Adrenal gland (tissue), 9 donors: ENCODE measurements at regions not wholly inside any gene's neighbourhood (a gene's known extent, or its start where the extent isn't known, plus 50 kb on each side); places are given as distances from the start of the nearest gene placed in this dataset.

ENCODE experiments used
- DNase-seq, 7 donors: peaks; one replicate each; pipeline ENCODE4 v3.0.0-alpha.2; 2019 to 2020
- H3K27ac ChIP-seq, 5 donors: fragments of 200-600 bp; sonication (generic) in 4 of 5; 1 replicate in 3 of 5; 2 replicates in 2 of 5; pipeline versions ENCODE4 v1.5.1 to v1.8.0; 2016 to 2020; ENCODE audit warnings: mild to moderate bottlenecking in 1 of 5
- H3K27me3 ChIP-seq: fragments of 200-600 bp; 2 replicates; pipeline ENCODE4 v1.8.0; 2021
- H3K36me3 ChIP-seq, 2 donors: fragments of 200-600 bp; replicated peaks in 1 of 2; 1 replicate in 1 of 2; 2 replicates in 1 of 2; pipeline versions ENCODE4 v1.5.1 to v1.8.0; 2018 to 2022
- H3K4me1 ChIP-seq, 2 donors: fragments of 200-600 bp; replicated peaks in 1 of 2; 1 replicate in 1 of 2; 2 replicates in 1 of 2; pipeline versions ENCODE4 v1.5.1 to v1.8.0; 2018 to 2021
- H3K4me3 ChIP-seq, 4 donors: fragments of 200-600 bp; sonication (generic) in 3 of 4; one replicate each; pipeline ENCODE4 v1.5.1; 2016 to 2018
- H3K9me3 ChIP-seq, 3 donors: fragments of 200-600 bp; sonication (generic) in 1 of 3; replicated peaks in 1 of 3; 1 replicate in 2 of 3; 2 replicates in 1 of 3; pipeline versions ENCODE4 v1.5.1 to v1.8.0; 2016 to 2021
- POLR2A ChIP-seq, 2 donors: fragments of 450-650 bp; IDR thresholded peaks; one replicate each; pipeline ENCODE4 v1.6.1; 2017; ENCODE audit warnings: antibody characterized with exemption in 2 of 2, mild to moderate bottlenecking in 2 of 2, moderate library complexity in 1 of 2
- WGBS, 4 donors: extraction: QIAGEN DNeasy Blood & Tissue Kit in 2 of 4; methylation state at CpG; one replicate each; pipeline versions ENCODE4 v1.1.5 to v1.1.7; 2013 to 2017; 5-methylcytosine and 5-hydroxymethylcytosine counted together
- intact Hi-C, 2 donors: fragments of 100-400 bp; cut with DNase I; formaldehyde crosslinking; loops; one replicate each; pipeline versions ENCODE4 v1.14.1 to v1.15.0; 2022 to 2023
- TF ChIP-seq, protein P1 (sequence below), 6 experiments: fragments of 450-650 bp in 4 of 6; fragments of 200-600 bp in 2 of 6; sonication (generic) in 1 of 6; IDR thresholded peaks; 1 replicate in 5 of 6; 2 replicates in 1 of 6; pipeline versions ENCODE4 v1.5.1 to v1.8.0; 2016 to 2021; ENCODE audit warnings: antibody characterized with exemption in 6 of 6, mild to moderate bottlenecking in 2 of 6, moderate library complexity in 1 of 6
- donor health status: healthy with polysubstance abuse.
- donor health status: Bipolar disorder and iron deficiency.
- donor health status: DM: yes; HTN: yes; CAD: no.
- donor health status: DM: no; HTN: no; CAD: no.
- donor health status: DM: no; HTN: no; CAD: no.

- intact Hi-C loops, result no loop called here
- Histone ChIP-seq H3K4me3 (no peak overlapping the region), H3K36me3 (no peaks in the 10 kb centered on the region), H3K9me3 (no peaks in the 10 kb centered on the region), H3K4me1 (no peaks in the 10 kb centered on the region), H3K27me3 (no peaks in the 10 kb centered on the region), H3K27ac (no peak overlapping the region)
- 71 to 84% (median 81%) methylated on average over 7 of the region's 7 CpGs for WGBS, 4 donors
- TF ChIP-seq, protein P1, sequence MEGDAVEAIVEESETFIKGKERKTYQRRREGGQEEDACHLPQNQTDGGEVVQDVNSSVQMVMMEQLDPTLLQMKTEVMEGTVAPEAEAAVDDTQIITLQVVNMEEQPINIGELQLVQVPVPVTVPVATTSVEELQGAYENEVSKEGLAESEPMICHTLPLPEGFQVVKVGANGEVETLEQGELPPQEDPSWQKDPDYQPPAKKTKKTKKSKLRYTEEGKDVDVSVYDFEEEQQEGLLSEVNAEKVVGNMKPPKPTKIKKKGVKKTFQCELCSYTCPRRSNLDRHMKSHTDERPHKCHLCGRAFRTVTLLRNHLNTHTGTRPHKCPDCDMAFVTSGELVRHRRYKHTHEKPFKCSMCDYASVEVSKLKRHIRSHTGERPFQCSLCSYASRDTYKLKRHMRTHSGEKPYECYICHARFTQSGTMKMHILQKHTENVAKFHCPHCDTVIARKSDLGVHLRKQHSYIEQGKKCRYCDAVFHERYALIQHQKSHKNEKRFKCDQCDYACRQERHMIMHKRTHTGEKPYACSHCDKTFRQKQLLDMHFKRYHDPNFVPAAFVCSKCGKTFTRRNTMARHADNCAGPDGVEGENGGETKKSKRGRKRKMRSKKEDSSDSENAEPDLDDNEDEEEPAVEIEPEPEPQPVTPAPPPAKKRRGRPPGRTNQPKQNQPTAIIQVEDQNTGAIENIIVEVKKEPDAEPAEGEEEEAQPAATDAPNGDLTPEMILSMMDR (IDR thresholded peaks at IDR 0.05), result no peak
- no peak for TF ChIP-seq POLR2A (IDR thresholded peaks at IDR 0.05)
- DNase-seq, result no peak
These were observed 316.6 kb upstream of the ONECUT1 start for GRCh38 chr15:53106505-53107286.

GRCh38 chr15:53102483-53102882 is 312.3 kb upstream of the ONECUT1 start:
- no peaks in the 10 kb centered on the region for H3K36me3 ChIP-seq
- H3K4me3 ChIP-seq, result no peak overlapping the region
- H3K27ac ChIP-seq, result no peak overlapping the region
- intact Hi-C loops, result no loop called here
- no peaks in the 10 kb centered on the region for H3K9me3 ChIP-seq
- no peak for TF ChIP-seq POLR2A (IDR thresholded peaks at IDR 0.05)
- TF ChIP-seq, protein P1 (IDR thresholded peaks at IDR 0.05), result no peak
- no peaks in the 10 kb centered on the region for H3K4me1 ChIP-seq
- no peaks in the 10 kb centered on the region for H3K27me3 ChIP-seq
- 53 to 75% (median 60%) methylated on average over 2 of the region's 2 CpGs for WGBS, 4 donors
- no peak for DNase-seq

DNA sequence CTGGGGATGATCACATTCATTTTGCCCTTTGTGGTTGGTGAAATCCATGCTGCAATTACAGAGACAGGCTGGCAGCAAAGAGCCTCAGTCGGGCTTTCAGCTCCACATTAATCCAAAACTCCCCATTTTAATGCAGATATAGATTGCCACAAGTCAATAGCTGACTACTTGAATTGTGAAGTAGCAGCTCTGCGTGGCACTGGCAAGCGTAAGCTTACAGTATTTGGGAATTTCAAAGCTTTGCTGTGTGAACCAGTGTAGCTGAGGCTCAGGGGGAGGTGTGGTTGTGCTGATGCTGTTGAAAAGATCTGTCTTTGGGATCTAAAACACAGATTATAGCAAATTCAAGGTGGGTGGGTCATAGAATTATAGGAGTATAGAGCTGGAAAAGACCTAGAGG is 290.3 kb upstream of the ONECUT1 start:
- H3K9me3 ChIP-seq, result no peaks in the 10 kb centered on the region
- 26 to 39% (median 30%) methylated on average over 3 of the region's 3 CpGs for WGBS, 4 donors
- no peaks in the 10 kb centered on the region for H3K36me3 ChIP-seq
- H3K27ac ChIP-seq, result no peak overlapping the region
- H3K27me3 ChIP-seq, result no peaks in the 10 kb centered on the region
- TF ChIP-seq, protein P1 (IDR thresholded peaks at IDR 0.05), result no peak
- TF ChIP-seq POLR2A (IDR thresholded peaks at IDR 0.05), result no peak
- intact Hi-C loops, result no loop called here
- DNase-seq, result no peak
- H3K4me3 ChIP-seq, result no peak overlapping the region
- no peaks in the 10 kb centered on the region for H3K4me1 ChIP-seq

GRCh38 chr15:53074221-53074620 is 284.1 kb upstream of the ONECUT1 start:
- Histone ChIP-seq H3K4me1 (no peaks in the 10 kb centered on the region), H3K4me3 (no peak overlapping the region), H3K9me3 (no peaks in the 10 kb centered on the region), H3K27me3 (no peaks in the 10 kb centered on the region), H3K36me3 (no peaks in the 10 kb centered on the region), H3K27ac (no peak overlapping the region)
- no peak for DNase-seq
- TF ChIP-seq, protein P1 (IDR thresholded peaks at IDR 0.05), result no peak
- no peak for TF ChIP-seq POLR2A (IDR thresholded peaks at IDR 0.05)
- intact Hi-C loops, result no loop called here
- WGBS, 4 donors, result 35 to 39% (median 38%) methylated on average over 3 of the region's 3 CpGs
